RWPE1 (cell line): ENCODE measurements at regions not wholly inside any gene's neighbourhood (a gene's known extent, or its start where the extent isn't known, plus 50 kb on each side); places are given as distances from the start of the nearest gene placed in this dataset.

Experiments used
- CTCF ChIA-PET: fragments of 350-600 bp; sonication (Branson Sonifier 250); formaldehyde crosslinking; extraction: SDS; loops from one replicate; lab custom pipeline; 2021; lab: Yijun Ruan, JAX
- POLR2A ChIA-PET: fragments of 400-600 bp; formaldehyde crosslinking; extraction: SDS; loops from one replicate; lab custom pipeline; 2020; ENCODE audit warnings: antibody characterized with exemption; ENCODE audit not compliant: low non-redundant PET; lab: Yijun Ruan, JAX
- DNase-seq: peaks from one replicate; pipeline ENCODE4 v3.0.0; 2012; ENCODE audit warnings: low spot score
- H3K27ac ChIP-seq: fragments of 450-650 bp; 2 replicates; pipeline ENCODE4 v1.5.1; 2017
- TF ChIP-seq, protein P1 (sequence below): fragments of 450-650 bp; conservative IDR thresholded peaks from 2 replicates; pipeline ENCODE4 v1.5.1; 2017; ENCODE audit warnings: low read depth, mild to moderate bottlenecking

DNA sequence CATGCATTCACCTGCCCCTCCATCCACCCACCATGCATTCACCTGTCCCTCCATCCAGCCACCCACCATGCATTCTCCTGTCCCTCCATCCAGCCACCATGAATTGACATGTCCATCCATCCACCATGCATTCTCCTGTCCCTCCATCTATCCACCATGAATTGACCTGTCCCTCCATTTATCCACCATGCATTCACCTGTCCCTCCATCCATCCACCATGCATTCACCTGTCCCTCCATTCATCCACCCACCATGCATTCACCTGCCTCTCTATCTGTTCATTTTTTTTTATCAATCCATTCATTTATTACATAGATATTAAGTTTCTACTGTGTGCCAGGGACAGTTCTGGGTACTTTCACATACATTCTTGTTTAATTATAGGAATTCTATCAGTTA lies 69.2 kb downstream of the MYCN start:
- no peak for DNase-seq
- TF ChIP-seq, protein P1, sequence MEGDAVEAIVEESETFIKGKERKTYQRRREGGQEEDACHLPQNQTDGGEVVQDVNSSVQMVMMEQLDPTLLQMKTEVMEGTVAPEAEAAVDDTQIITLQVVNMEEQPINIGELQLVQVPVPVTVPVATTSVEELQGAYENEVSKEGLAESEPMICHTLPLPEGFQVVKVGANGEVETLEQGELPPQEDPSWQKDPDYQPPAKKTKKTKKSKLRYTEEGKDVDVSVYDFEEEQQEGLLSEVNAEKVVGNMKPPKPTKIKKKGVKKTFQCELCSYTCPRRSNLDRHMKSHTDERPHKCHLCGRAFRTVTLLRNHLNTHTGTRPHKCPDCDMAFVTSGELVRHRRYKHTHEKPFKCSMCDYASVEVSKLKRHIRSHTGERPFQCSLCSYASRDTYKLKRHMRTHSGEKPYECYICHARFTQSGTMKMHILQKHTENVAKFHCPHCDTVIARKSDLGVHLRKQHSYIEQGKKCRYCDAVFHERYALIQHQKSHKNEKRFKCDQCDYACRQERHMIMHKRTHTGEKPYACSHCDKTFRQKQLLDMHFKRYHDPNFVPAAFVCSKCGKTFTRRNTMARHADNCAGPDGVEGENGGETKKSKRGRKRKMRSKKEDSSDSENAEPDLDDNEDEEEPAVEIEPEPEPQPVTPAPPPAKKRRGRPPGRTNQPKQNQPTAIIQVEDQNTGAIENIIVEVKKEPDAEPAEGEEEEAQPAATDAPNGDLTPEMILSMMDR = no peak
- no peak overlapping the region for H3K27ac ChIP-seq
- ChIA-PET POLR2A (no interaction called here), CTCF (no interaction called here)

DNA sequence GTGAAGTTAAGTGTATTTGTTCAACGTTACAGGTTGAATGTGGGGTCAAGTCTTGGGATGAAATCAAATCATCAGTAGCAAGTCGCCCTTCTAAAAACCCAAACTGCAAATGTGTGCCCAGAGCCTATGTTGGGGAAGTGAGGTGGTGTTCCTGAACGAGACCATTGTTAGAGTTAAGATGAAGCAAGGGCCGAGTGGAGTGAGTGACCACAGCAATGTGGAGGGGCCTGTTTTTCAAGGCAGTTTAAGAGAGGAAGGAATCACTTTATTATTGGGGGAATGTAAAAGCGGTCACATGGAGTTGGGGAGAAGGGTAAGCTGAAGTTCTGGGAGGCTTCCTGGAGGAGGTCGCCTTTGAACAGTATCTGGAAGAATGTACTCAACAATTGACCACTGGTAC lies 68.5 kb downstream of the MYCN start:
- CTCF ChIA-PET = no interaction called here
- H3K27ac ChIP-seq = no peak overlapping the region
- no peak for DNase-seq
- TF ChIP-seq, protein P1 = no peak
- POLR2A ChIA-PET = no interaction called here

DNA sequence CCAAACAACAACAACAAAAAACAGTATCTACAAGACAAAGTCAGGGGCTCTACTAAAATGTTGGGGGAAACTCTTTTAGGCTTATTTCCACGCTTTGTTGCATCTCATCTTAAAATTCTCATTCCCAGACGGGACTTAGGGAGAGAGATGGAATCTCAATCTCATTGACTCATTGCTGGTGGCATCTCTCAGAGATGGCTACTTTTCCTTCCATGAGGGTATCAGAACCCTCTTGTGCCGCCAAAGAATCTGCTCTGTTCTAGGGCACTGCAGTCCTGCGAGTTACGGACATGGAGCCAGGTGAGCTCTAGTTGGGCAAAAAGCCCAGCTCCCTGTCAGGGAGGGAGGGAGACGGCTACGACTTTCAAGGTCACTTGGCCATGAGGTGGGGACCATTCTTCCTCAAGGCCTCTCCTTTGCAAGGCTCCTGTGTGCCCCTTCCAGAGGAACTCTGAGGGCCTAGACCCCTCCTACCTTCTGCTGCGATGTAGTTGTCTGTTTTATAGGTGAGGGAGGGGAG lies 68.0 kb downstream of the MYCN start:
- H3K27ac ChIP-seq = no peak overlapping the region
- ChIA-PET POLR2A (no interaction called here), CTCF (no interaction called here)
- DNase-seq = no peak
- TF ChIP-seq, protein P1 = no peak

- POLR2A ChIA-PET = no interaction called here
- TF ChIP-seq, protein P1 = no peak
- no peak for DNase-seq
- CTCF ChIA-PET = no interaction called here
- no peak overlapping the region for H3K27ac ChIP-seq
These were observed 67.0 kb downstream of the MYCN start for GRCh38 chr2:16007167-16007934.

- no peak for DNase-seq
- H3K27ac ChIP-seq = no peak overlapping the region
- ChIA-PET POLR2A (no interaction called here), CTCF (interaction anchor here (0.7 kb wide), 1 partner anchor 267 kb away, joined by 6 read pairs; no protein-coding TSS in a partner anchor)
- TF ChIP-seq, protein P1 = no peak
These were observed 66.3 kb downstream of the MYCN start for GRCh38 chr2:16006537-16007166.

- no peak overlapping the region for H3K27ac ChIP-seq
- peak; percentile 46 for DNase-seq
- POLR2A ChIA-PET = no interaction called here
- TF ChIP-seq, protein P1 = no peak
- CTCF ChIA-PET = interaction anchor here (0.7 kb wide), 1 partner anchor 267 kb away, joined by 6 read pairs; no protein-coding TSS in a partner anchor
These were observed 65.6 kb downstream of the MYCN start for GRCh38 chr2:16005816-16006536.
